HEK293T (cell line): ENCODE measurements at regions not wholly inside any gene's neighbourhood (a gene's known extent, or its start where the extent isn't known, plus 50 kb on each side); places are given as distances from the start of the nearest gene placed in this dataset.

Experiments used
- ARNT ChIP-seq: fragments of 450-650 bp; IDR thresholded peaks from 2 replicates; pipeline ENCODE4 v1.6.1; 2017; ENCODE audit warnings: mild to moderate bottlenecking
- BHLHE40 ChIP-seq: fragments of 450-650 bp; IDR thresholded peaks from 2 replicates; pipeline ENCODE4 v1.6.1; 2016; ENCODE audit warnings: mild to moderate bottlenecking, moderate library complexity, borderline replicate concordance
- ELF4 ChIP-seq: fragments of 450-650 bp; IDR thresholded peaks from 2 replicates; pipeline ENCODE4 v1.6.1; 2017; ENCODE audit warnings: antibody characterized with exemption
- FOXM1 ChIP-seq: fragments of 450-650 bp; IDR thresholded peaks from 2 replicates; pipeline ENCODE4 v1.6.1; 2017; ENCODE audit warnings: mild to moderate bottlenecking, borderline replicate concordance
- HDGF ChIP-seq: fragments of 450-650 bp; IDR thresholded peaks from 2 replicates; pipeline ENCODE4 v1.6.1; 2017; ENCODE audit warnings: antibody characterized with exemption, borderline replicate concordance
- NFRKB ChIP-seq: fragments of 450-650 bp; IDR thresholded peaks from 2 replicates; pipeline ENCODE4 v1.6.1; 2016; ENCODE audit warnings: mild to moderate bottlenecking, moderate library complexity
- PKNOX1 ChIP-seq: fragments of 450-650 bp; IDR thresholded peaks from 2 replicates; pipeline ENCODE4 v1.6.1; 2016
- SP1 ChIP-seq: fragments of 450-650 bp; IDR thresholded peaks from 2 replicates; pipeline ENCODE4 v1.6.1; 2017
- SUZ12 ChIP-seq: fragments of 450-650 bp; IDR thresholded peaks from 2 replicates; pipeline ENCODE4 v1.6.1; 2016; ENCODE audit warnings: mild to moderate bottlenecking
- ZNF384 ChIP-seq: fragments of 450-650 bp; IDR thresholded peaks from 2 replicates; pipeline ENCODE4 v1.6.1; 2016

DNA sequence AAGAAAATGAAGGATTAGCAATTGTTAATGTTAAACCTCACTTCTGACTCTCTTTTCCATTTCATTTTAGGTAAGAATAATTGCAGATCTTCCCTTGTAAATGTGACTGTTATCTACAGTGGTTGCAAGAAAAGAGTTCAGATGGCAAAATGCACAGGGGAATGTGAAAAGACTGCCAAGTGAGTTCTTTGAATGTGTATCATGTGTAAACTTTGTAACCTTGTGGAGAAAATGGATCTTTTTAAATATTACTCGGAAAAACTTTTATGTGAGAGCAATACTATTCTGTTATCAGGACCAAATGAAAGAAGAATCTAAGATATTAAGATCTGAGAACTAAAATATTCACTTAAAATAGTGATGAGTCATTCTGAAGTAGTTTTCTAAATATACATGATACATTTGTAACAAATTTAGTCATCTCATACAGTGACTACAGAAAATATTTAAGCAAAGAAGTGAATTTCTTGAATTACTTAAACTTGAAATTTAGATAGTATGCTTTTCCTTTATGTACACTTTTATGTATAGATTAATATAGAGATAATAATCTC lies 122.5 kb upstream of the CNTN1 start:
- TF ChIP-seq SUZ12 = no peak
- no peak for TF ChIP-seq ZNF384
- no peak for TF ChIP-seq SP1
- no peak for TF ChIP-seq BHLHE40
- TF ChIP-seq HDGF = no peak
- TF ChIP-seq PKNOX1 = no peak
- TF ChIP-seq ELF4 = no peak
- TF ChIP-seq ARNT = no peak
- TF ChIP-seq FOXM1 = no peak
- TF ChIP-seq NFRKB = no peak
